GM12874 (cell line): ENCODE measurements at regions not wholly inside any gene's neighbourhood (a gene's known extent, or its start where the extent isn't known, plus 50 kb on each side); places are given as distances from the start of the nearest gene placed in this dataset.

ENCODE experiments used
- TF ChIP-seq, protein P1 (sequence below): IDR thresholded peaks from 2 replicates; pipeline ENCODE4 v1.5.1; 2011; ENCODE audit warnings: low read depth, mild to moderate bottlenecking, control low read depth, low read length, moderate library complexity; ENCODE audit not compliant: insufficient read depth

DNA sequence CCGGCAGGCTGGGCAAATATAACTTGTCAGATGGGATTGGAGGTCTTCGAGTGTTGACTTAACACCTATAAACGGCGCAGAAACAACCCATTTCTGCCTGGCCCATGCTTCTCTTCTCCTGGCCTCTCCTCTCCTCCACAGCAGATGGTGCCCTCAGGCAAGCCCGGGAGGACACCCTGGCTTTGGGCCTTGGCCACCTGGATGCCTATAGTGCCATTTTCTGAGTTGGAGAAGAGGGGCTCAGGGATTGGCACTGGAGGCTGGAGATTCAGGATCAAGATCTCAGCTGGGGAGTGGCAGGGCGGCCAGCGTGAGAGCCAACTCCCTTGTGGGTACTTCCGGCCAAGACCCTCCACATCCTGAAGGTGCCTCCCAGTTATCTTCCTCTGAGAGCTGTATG lies 211.9 kb upstream of the PMEPA1 start:
- TF ChIP-seq, protein P1, sequence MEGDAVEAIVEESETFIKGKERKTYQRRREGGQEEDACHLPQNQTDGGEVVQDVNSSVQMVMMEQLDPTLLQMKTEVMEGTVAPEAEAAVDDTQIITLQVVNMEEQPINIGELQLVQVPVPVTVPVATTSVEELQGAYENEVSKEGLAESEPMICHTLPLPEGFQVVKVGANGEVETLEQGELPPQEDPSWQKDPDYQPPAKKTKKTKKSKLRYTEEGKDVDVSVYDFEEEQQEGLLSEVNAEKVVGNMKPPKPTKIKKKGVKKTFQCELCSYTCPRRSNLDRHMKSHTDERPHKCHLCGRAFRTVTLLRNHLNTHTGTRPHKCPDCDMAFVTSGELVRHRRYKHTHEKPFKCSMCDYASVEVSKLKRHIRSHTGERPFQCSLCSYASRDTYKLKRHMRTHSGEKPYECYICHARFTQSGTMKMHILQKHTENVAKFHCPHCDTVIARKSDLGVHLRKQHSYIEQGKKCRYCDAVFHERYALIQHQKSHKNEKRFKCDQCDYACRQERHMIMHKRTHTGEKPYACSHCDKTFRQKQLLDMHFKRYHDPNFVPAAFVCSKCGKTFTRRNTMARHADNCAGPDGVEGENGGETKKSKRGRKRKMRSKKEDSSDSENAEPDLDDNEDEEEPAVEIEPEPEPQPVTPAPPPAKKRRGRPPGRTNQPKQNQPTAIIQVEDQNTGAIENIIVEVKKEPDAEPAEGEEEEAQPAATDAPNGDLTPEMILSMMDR, result no peak

DNA sequence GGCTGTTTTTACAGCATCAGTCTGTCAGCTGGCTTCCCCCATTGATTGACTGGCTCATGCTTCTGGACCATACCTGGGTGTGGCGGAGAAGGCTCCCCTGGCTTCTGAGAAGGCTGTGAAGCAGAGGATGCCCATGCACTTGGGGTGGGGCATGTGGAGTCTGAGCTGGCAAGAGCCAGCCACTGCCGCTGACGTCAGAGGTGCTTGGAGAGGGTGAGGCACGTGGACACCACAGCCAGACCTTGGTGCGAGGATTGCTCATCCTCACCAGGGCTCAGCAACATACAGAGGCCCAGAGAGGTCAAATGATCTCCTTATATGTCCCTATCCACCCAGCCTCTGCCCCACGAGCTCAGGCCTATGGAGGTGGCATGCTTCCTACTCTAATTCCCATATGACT lies 211.2 kb upstream of the PMEPA1 start:
- TF ChIP-seq, protein P1, result no peak

DNA sequence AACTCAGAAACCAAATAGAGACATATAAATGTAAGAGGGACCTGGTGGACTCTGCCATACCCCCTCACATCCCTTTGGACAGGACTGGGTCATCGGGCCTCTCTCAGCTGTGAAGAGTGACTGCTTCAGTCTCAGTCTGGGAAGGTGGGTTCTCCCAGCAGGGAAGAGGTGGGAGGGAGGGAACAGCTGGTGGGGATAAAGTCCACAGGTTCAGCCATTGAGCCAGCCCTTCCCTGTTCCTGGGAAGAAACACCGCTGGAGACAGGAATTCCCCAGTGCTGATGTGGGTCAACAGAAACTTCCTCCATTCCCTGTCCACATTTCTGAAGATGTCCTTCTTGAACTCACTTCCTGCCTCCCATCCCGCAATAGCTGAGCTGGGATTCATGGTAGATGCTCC lies 209.2 kb upstream of the PMEPA1 start:
- TF ChIP-seq, protein P1, result no peak

DNA sequence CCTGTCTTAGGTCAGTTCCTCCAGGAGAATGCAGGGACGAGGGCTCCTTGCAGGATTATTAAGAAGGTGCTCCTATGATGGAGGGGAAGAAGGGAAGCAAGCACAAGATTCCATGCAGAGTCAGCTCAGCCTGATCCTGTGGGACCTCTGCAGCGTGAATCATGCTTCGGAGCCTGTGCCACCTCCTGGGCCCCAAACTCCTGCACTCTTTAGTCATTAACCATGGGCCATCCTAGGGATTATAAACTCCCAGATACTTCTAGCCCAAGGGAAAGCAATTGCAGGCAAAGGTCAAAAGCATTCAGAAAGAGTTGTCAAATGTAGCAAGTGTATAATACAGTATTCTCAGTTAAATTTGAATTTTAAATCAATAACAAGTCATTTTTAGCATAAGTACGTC lies 208.7 kb upstream of the PMEPA1 start:
- TF ChIP-seq, protein P1, result no peak

DNA sequence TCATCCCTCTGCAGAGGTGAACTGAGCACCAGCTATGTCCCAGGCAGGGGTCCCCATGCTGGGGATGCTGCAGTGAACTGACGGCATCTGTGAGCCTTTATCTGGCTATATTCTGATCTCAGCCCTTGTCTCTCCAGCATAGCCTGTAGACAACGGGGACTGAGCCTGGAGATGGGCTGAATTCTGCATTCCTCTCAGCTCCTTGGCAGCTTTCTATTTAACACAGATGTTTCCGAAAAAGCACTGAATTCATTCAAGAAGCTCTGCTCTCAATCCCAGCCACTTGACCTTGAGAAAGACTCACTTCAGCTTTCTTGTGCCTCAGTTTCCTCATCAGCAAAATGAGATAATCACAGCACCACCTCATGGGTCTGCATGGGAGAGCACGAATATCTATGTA lies 204.4 kb upstream of the PMEPA1 start:
- TF ChIP-seq, protein P1, result no peak

DNA sequence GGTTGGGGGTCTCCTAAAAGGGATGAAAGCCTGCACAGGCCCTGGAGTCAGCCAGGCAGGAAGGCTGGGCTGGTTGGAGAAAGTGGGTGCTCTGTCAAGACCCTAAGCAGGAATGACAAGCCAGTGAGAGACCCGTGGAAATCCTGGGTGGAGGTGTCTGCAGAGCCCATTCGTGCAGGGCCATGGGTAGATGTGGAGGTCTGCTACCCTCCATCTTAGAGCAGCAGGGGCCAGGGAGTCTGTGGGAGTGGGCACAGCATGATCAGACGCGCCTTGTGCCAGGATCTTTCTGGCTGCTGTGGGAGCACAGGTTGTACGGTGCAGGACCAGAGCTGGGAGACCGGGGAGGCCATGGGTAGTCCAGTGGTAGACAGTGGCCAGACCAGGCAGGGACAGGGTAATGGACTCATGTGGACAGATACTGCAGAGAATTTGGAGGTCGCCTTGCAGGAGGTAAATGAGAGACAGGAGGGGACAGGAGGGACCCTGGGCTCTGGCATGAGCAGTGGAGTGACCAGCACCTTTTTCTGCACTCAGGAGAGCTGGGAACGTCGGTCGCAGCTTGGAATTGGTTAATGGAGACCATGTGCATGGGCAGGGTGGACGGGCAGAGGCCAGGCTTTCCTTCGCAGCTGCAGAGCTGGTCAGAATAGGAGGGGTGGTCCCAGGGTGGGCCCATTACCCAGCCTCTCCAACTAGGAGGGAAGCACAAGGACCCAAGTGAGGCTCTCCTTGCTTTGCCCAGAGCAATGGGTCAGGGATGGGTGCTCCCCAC lies 203.5 kb upstream of the PMEPA1 start:
- TF ChIP-seq, protein P1, result no peak

DNA sequence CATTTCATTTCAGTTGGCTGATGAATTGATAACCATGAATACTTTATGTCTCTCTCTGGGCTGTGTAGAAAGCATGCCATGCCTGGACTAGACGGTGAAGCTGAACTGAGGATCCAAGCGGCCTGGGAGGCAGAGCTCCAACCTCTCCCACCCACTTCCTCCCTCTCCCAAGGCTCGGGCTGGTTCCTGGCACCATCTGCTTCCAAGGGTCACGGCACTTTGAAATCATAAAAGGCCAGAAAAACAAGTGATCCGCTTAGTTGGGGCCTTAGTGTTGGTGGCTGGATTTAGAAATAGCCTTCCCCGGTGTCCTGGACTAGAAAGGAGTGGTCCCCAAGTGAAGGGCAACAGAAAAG lies 202.4 kb upstream of the PMEPA1 start:
- TF ChIP-seq, protein P1, result no peak
